ENCODE measurements at regions not wholly inside any gene's neighbourhood (a gene's known extent, or its start where the extent isn't known, plus 50 kb on each side); places are given as distances from the start of the nearest gene placed in this dataset.
A peak's percentile ranks its signal among the peaks of the same experiment; 100 is the strongest.

- TF ChIP-seq, protein P1, sequence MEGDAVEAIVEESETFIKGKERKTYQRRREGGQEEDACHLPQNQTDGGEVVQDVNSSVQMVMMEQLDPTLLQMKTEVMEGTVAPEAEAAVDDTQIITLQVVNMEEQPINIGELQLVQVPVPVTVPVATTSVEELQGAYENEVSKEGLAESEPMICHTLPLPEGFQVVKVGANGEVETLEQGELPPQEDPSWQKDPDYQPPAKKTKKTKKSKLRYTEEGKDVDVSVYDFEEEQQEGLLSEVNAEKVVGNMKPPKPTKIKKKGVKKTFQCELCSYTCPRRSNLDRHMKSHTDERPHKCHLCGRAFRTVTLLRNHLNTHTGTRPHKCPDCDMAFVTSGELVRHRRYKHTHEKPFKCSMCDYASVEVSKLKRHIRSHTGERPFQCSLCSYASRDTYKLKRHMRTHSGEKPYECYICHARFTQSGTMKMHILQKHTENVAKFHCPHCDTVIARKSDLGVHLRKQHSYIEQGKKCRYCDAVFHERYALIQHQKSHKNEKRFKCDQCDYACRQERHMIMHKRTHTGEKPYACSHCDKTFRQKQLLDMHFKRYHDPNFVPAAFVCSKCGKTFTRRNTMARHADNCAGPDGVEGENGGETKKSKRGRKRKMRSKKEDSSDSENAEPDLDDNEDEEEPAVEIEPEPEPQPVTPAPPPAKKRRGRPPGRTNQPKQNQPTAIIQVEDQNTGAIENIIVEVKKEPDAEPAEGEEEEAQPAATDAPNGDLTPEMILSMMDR (conservative IDR thresholded peaks at IDR 0.05), result peak; percentile 46
- TF ChIP-seq EZH2 (IDR thresholded peaks at IDR 0.05; ENCODE audit: low read depth), result no peak
These were observed 1302.8 kb upstream of the EYS start for GRCh38 chr6:67009818-67010217.

Measured in PC-9 (cell line).